GM19463 (cell line): ENCODE measurements at regions not wholly inside any gene's neighbourhood (a gene's known extent, or its start where the extent isn't known, plus 50 kb on each side); places are given as distances from the start of the nearest gene placed in this dataset.
A peak's percentile ranks its signal among the peaks of the same experiment; 100 is the strongest.

Source experiments
- ATAC-seq: cut with Tn5 transposase; IDR thresholded peaks from one replicate; pipeline ENCODE4 v1.9.1; 2021; ENCODE audit warnings: mild to moderate bottlenecking, moderate library complexity; ENCODE audit not compliant: unreplicated experiment

GRCh38 chrX:39907964-39908661 lies 189.6 kb downstream of the BCOR start:
- ATAC-seq, result no peak

- ATAC-seq, result no peak
Observed at GRCh38 chrX:39909996-39910395, 187.8 kb downstream of the BCOR start.

DNA sequence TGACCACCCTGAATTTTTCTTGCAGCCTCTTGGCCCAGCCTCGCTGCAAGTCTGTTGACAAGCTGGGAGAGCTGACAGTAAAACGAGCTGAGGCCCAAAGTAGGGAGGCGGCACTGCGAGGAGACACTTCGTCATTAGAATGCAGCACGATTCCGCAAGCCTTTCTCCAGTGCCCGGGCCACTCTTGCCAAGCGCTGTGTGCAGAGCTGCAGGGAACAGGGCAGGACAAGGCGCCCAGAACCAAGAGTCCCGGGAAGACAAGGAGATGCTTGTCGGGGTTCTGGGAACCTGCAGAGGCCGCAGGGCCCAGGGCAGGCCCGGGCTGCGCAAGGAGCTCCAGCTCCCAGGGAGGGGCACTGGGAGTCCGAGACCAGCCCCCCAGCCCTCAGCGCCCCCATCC lies 187.1 kb downstream of the BCOR start:
- no peak for ATAC-seq

- no peak for ATAC-seq
Observed at GRCh38 chrX:39911278-39911897, 186.4 kb downstream of the BCOR start.

DNA sequence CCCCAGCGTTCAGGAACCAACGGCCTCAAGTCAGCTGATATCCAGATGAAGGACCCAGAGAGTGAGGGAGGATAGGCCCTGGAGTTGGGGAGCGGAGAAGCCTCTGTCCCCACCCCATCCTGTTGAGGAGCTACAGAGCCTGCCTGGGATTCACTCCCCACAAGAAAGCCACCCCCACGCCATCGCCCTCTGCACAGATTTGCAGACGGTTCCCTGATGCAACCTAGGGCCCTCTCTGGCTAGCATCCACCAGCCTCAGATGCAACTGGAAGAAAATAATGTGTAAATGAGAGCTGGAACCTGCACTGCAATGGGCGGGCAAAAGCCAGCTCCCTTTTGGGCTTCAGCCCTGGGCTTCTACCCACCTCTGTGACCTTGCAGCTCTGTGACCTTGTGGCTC lies 185.6 kb downstream of the BCOR start:
- no peak for ATAC-seq

DNA sequence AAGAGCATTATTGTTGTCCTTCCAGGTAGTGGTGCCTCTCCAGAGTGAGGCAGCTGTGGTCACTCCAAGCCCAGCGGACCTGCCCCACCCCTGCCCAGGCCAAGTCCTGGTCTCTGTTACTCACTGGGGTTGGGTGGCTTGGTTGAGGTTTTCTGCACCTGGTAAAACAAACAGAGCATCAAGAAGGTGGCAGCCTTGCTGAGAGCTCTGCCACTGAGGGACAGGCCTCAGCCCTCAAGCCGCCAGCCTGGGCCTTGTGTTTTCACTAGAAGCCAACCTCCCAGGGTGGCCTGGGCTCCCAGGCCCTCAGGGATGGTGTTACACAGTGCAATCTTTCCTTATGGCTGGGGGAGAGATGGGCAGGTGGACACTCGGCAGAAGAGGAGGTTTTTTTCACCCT lies 182.7 kb downstream of the BCOR start:
- ATAC-seq, result no peak

GRCh38 chrX:39915596-39915995 lies 182.2 kb downstream of the BCOR start:
- no peak for ATAC-seq

GRCh38 chrX:39921838-39922237 lies 175.9 kb downstream of the BCOR start:
- ATAC-seq, result no peak

- no peak for ATAC-seq
Observed at GRCh38 chrX:39922488-39922887, 175.3 kb downstream of the BCOR start.

DNA sequence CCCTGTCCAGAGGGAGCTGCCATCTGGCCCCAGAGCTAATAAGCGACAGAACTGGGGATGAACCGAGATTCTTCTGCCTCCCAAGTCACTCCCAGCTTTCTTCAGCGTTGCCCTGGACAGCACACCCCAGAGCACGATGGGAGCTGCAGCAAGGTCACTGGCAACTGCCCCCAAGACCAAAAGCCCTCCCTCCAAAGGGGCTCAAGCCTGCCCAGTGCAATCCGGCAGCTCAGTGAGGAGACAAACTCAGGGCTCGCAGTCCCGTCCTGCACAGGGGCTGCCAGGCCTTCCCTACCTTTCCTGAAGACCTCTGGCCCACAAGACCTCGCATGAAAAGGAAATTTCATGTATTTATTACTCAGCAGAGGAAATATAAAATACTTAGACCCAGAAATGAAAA lies 174.8 kb downstream of the BCOR start:
- no peak for ATAC-seq

DNA sequence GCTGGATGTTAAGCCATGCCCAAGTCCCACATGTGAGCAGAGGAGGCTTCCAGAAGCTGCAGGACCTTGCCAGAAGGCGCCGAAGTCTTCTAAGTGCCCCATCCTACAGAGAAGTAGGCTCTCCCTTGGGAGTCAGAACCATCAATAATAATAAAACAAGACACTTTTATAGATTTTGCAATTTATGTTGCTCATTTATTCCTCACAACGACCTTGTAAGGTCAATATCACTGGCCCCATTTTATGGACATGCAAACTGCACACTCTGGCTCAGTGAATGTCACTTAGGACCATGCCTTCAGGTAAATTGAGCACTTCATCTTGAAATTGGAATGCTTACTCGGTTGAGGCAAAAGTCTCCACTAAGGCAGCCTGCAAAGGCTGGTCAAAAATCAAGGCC lies 170.4 kb downstream of the BCOR start:
- no peak for ATAC-seq

DNA sequence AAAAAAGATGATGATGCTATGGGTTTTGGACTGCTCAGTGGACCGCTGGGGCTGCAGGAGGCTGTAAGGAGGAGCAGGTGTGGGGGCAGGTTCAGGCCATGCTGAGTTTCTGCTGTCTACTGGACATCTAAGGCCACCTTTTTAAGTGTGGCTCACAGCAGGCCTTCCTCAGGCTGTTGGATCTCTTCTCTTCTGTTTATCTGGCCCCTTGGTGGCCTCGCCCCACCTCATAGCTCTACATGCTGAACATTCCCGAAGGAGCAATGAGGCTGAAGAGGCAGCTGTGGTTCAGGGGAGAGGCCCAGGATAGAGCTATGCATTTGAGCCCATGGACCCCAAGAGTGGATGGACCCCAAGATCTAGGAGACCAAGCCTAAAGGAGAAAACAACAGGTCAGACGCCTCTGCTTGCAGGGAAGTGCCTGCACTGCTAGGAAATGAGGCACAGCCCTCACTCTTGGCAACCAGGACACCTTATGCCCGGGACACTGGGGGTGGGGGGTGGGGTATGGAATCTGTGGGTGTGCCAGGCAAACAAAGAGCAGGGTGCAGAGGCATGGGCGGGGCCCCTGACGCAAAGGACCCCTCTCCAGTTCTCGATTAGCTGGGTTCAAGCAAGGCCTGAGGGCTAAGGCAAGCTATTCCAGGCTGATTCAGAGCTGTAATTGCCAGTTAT lies 168.9 kb downstream of the BCOR start:
- no peak for ATAC-seq

- ATAC-seq, result no peak
Observed at GRCh38 chrX:39929379-39930025, 168.3 kb downstream of the BCOR start.

DNA sequence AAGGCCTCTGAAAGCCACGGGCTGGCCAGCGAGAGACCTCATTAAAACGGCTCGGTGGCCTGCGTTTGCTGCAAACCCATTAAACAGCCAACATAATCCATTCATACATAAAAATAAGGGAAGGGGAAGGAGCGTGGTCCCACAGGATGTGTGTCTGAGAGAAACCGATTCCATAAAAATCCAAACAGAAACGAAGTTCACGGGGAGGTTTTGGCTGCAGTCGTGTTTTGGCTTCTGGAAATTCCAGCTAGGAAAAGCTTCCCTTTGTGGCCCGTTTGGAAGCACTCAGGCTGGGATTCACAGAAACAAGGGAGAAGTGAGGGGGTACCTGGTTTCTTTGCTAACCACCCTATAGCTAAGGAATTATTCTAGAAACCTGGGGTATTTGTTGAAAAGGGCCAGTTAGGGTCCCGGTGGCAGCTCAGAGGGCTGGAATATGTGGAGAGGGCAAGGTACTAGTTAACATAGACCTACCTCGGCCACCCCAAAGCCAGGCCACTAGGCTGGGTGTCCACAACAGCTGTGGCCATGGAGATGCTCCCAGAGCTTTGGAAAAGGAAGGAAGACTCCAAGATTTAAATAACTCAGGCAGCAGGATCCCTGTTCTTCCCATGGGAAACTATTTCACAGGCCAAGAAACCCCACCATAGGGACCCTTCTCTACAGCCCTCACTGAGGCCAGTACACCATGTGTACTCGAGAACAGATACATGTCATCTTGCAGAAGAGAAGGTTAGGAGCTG lies 166.8 kb downstream of the BCOR start:
- ATAC-seq, result no peak

DNA sequence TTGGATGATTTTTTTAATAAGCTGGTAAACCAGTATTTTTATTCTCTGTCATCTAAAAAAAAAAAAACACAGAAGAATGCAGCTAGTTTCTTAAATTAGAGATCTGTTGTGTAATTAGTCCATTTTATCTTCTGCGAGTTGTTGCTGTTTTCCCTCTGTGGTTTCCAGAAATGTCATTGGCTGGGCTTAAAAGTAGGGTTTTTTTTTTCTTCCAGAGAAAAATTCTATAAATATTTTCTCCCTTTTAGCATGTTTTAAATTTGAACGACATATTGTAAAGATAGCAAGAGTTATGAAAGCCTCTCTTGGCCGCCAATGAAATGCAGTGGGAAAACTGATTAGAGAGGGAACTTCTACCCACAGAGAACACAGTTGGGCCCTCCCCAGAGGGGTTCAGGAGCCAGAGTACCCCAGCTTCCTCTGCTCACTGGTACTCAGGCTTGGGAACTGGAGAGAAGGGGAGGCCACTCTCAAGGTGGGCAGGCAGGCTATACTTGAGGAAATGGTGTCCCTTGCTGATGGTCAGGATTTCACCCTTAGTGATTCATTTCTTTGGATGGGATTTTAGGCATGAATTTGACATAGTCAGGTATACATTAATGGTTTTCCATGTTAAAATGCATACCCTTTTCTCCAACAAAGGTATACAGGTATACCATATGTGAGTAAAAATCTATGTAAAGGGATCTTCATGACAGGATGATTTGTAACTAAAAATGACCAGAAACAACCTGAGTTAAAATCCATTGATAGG lies 166.1 kb downstream of the BCOR start:
- ATAC-seq, result no peak

DNA sequence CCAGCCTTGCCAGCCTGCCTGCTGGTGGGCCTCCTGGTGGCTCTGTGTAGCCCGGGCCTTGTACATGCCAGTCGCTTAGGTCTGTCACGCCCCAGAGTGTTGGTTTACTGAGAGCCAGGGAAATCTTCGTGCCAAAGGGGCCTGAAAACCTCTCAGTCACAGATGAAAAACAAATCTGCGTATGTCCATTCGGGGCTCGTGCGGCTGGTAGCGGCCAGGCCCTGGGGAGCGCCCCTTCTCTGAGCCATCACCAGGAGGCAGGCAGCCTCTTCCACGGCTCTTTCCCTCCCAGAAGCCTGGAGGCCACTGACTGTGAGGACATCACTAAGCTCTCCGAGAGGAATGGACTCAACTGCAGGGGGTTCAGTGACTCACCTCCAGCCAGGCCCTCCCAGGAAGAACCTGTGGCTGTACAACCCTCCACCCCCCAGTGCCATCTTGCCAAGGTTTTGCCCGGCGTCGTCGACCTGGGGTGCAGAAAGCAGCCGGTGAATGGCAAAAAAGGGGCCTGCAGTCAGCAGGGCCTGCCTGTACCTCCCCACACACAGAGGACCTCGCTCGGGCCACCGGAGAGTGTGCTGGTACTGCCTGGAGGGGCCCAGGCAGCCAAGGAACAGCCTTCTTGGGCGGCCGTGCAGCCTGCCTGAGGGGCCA lies 162.2 kb downstream of the BCOR start:
- no peak for ATAC-seq

DNA sequence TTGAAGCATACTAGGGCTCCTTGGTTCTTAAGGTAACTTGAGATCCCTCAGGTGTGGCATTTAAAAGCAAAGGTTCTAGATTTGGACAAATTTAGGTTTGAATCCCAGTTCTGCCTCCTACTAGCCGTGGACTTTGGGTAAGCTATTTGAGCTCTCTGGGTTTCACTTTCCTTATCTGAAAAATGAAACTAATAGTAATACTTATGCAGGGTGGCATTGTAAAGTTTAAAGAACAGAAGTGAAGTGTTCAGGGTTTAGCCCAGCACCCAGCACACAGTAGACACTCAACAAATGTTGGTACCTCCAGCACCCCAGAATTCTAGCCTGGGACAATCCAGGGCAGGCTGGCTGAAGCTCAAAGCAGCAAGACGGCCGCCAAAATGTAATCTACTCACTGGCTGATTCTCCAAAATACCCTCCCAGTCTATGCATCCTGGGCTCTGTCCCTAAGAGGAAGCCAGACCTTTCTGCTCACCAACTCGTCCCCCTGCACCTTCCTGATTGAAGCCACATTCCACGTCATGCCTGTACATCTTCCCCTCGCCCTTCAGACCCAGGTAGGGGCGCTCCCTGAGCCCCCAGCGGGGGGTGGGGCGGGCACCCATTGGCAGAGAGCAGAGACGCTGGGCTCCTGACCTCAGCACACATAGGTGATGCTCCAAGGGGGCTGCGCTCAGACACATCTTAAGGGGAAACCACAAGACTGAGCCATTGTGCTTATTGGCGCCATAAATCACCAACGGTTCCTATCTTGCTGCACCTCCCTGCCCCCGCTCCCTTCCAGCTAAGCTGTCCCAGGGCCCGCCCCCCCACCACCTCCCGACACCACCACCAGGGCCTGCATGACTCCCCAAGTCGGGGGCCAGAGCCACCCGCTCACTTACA lies 160.6 kb downstream of the BCOR start:
- ATAC-seq, result peak; percentile 70

DNA sequence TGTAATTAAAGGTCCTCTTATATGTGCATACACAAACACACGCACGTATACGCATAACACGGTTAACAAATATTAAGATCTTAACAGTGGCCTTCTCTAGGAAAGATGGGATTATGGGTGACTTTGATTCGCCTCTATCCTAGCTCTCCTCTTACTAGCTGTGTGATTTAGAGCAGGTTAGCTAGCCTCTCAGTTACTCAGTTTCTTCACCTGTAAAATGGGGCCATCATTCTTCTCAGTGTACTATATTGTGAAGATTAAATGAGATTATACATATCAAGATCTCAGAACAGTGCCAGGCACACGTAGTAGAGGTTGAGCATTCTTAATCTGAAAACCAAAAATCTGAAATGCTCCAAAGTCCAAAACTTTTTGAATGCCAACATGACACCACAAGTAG lies 159.3 kb downstream of the BCOR start:
- ATAC-seq, result no peak

DNA sequence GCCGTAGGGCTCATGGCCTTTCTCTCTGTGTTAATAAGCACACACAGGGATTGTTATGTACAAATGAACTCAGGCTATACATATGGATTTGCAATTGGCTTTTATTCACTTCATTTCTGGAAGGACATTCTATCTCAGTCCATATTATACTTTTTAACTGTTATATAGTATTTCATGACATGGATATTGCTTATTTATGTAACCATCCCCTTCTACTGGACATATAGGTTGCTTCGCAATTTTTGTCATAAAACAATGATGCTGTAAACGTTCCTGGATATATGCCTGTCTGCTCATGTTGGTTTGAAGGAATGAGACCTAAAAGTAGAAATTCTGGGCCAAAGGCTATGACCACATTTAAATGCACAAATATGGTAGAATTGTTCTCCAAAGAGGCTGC lies 158.1 kb downstream of the BCOR start:
- ATAC-seq, result no peak
